ENCODE measurements at regions not wholly inside any gene's neighbourhood (a gene's known extent, or its start where the extent isn't known, plus 50 kb on each side); places are given as distances from the start of the nearest gene placed in this dataset.

DNA sequence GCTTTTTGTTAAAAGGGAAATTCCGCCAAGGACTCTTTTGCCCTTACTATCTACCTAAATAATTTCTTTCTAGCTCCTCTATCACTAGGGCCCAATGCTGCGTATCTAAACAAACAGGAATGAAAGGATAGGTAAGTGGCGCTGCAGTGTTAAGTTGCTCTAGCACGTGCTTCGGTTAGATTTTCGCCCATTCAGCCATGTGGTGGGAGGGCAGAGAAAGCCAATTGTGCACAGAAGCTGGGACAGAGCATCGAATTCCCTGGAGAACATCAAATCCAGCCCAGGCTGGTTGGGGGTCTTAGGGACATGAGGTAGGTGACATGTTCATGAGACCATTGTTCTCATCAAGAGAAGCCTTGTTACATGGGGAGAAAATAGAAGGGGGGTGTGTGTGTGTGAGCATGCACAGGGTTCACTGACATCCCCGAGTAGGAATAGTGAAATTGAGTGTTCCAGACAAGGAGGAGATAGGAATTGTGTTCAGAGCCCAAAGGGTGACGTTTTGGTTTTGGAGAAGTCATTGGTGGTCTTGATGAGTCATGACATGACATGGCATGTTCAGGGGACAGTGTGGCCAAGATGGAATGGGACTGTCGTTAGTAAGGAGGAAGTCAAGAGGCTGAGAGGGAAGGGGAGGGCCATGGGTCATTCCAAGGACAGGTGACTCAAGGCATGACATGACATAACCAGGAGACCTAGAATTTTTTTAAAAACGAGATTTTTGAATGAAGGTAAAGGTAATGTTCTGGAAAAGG, 107.1 kb downstream of the TLR5 start:
- ATAC-seq (ENCODE audit: insufficient number of reproducible peaks, low FRiP score, low read depth), result no peak
- no peaks in the 10 kb centered on the region for H3K9me3 ChIP-seq
- no peak overlapping the region for H3K4me3 ChIP-seq
- no peaks in the 10 kb centered on the region for H3K27me3 ChIP-seq (replicated peaks; ENCODE audit: insufficient read depth)
- TF ChIP-seq, protein P1, sequence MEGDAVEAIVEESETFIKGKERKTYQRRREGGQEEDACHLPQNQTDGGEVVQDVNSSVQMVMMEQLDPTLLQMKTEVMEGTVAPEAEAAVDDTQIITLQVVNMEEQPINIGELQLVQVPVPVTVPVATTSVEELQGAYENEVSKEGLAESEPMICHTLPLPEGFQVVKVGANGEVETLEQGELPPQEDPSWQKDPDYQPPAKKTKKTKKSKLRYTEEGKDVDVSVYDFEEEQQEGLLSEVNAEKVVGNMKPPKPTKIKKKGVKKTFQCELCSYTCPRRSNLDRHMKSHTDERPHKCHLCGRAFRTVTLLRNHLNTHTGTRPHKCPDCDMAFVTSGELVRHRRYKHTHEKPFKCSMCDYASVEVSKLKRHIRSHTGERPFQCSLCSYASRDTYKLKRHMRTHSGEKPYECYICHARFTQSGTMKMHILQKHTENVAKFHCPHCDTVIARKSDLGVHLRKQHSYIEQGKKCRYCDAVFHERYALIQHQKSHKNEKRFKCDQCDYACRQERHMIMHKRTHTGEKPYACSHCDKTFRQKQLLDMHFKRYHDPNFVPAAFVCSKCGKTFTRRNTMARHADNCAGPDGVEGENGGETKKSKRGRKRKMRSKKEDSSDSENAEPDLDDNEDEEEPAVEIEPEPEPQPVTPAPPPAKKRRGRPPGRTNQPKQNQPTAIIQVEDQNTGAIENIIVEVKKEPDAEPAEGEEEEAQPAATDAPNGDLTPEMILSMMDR (IDR thresholded peaks at IDR 0.05), result no peak
- no peaks in the 10 kb centered on the region for H3K36me3 ChIP-seq
- H3K27ac ChIP-seq, result no peak overlapping the region
- peaks cover 5 to 20% of the 10 kb centered on the region in 2 donors for H3K4me1 ChIP-seq (ENCODE audit: control insufficient read depth in 1 of 2, low read depth in 2 of 2)
- no peak for DNase-seq (ENCODE audit: low spot score)

DNA sequence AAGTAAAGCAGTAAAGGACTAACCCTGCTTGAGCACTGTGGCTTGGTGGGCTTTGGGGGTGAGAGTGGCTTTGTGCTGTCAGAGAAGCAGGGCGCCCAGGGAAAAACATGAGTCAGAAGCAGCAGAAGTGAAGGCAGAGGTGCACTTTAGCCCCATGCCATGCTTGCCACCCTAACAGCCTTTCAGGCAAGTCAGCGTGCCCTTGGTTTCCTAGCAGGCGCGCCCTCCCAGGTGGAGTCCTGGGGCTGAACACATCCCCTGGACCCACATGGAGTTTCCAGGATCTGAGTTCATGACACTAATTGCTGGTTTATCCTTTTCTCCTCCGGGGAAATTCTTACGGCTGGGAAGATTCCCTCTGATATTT, 106.6 kb downstream of the TLR5 start:
- H3K27ac ChIP-seq, result no peak overlapping the region
- no peaks in the 10 kb centered on the region for H3K9me3 ChIP-seq
- TF ChIP-seq, protein P1 (IDR thresholded peaks at IDR 0.05), result no peak
- no peaks in the 10 kb centered on the region for H3K27me3 ChIP-seq (replicated peaks; ENCODE audit: insufficient read depth)
- H3K36me3 ChIP-seq, result no peaks in the 10 kb centered on the region
- H3K4me1 ChIP-seq (ENCODE audit: control insufficient read depth in 1 of 2, low read depth in 2 of 2), result peaks cover 5 to 20% of the 10 kb centered on the region in 2 donors
- DNase-seq (ENCODE audit: low spot score), result no peak
- H3K4me3 ChIP-seq, result no peak overlapping the region
- no peak for ATAC-seq (ENCODE audit: insufficient number of reproducible peaks, low FRiP score, low read depth)

DNA sequence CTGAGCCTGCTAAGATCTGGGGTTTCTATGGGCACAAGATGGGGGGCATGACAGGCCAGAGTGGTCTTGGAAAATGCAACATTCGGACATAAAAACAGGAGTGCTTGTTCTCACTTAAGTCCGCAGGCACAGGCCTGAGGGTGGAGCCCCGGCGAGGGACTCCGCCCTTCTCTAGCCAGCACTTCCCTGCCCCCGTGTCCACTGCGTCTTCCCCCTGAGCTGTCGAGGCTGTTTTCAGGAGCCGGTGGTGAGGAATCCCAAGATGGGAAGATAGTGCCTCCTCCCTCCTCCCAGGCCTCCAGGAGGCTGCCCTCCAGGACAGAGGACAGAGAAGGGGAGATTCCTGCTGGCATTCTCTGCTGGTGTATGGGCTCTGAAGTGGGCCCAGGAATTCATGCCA, 105.2 kb downstream of the TLR5 start:
- Histone ChIP-seq H3K27me3 (replicated peaks; ENCODE audit: insufficient read depth) (no peaks in the 10 kb centered on the region), H3K4me3 (no peak overlapping the region), H3K36me3 (no peaks in the 10 kb centered on the region), H3K27ac (no peak overlapping the region), H3K9me3 (no peaks in the 10 kb centered on the region), H3K4me1 (ENCODE audit: control insufficient read depth in 1 of 2, low read depth in 2 of 2) (peaks cover 8 to 20% of the 10 kb centered on the region in 2 donors)
- DNase-seq (ENCODE audit: low spot score), result no peak
- ATAC-seq (ENCODE audit: insufficient number of reproducible peaks, low FRiP score, low read depth), result no peak
- TF ChIP-seq, protein P1 (IDR thresholded peaks at IDR 0.05), result no peak

DNA sequence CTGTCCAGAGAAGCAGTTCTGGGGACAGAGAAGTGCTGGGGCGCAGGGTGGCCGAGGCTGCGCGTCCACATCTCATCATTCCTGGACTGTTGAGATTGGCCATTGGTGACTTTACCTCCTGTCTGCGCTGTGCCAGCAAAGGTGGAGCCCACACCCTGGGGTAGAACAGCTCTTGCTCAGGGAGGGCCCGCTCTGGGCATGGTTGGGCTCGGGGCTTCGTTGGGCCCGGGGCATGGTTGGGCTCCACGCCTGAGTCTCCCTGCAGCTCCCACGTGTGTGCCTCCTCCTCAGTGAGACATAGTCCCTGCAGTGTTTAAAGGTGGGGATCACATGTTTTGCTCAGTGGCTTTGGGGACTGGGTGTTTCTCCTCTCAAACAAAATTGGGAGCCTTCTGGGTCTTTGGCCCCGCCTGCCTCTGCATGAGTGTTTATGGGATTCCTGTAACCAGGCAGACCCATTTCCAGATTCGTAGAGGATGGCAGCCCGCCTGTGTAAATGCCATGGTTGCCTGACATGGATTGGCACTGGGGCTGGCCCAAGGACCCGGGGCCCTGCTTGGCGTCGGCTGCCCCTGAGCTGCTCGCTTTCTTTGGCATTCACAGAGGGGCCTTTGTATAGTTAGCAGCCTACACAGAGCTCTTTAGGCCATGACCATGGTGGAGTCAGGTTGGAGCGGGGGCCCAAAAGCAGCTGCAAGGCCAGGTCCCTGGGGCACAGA, 104.6 kb downstream of the TLR5 start:
- Histone ChIP-seq H3K9me3 (no peaks in the 10 kb centered on the region), H3K4me1 (ENCODE audit: control insufficient read depth in 1 of 2, low read depth in 2 of 2) (peaks cover 8 to 20% of the 10 kb centered on the region in 2 donors), H3K4me3 (no peak overlapping the region), H3K27ac (no peak overlapping the region), H3K36me3 (no peaks in the 10 kb centered on the region), H3K27me3 (replicated peaks; ENCODE audit: insufficient read depth) (no peaks in the 10 kb centered on the region)
- ATAC-seq (ENCODE audit: insufficient number of reproducible peaks, low FRiP score, low read depth) (no peak), DNase-seq (ENCODE audit: low spot score) (no peak)
- TF ChIP-seq, protein P1 (IDR thresholded peaks at IDR 0.05), result no peak

DNA sequence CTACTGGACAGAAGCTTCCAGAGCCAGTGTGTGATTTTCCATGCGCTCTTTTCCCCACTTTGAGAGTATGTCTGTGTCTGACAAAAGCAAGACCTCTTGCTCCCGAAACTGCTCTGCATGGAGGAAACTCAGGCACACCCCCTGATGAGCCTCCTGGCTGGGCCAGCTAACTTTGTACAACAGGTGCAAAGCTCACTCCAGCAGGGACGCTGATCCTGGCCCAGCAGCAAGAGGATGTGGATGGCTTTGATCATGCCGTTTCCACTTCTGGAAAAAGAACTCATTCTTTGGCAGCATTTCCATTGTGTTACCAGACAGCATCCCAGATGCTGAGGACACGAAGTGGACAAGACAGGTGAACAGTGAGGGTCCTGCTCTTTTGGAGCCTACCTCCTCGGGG, 103.1 kb downstream of the TLR5 start:
- DNase-seq (ENCODE audit: low spot score) (no peak), ATAC-seq (ENCODE audit: insufficient number of reproducible peaks, low FRiP score, low read depth) (no peak)
- no peak overlapping the region for H3K4me3 ChIP-seq
- H3K27me3 ChIP-seq (replicated peaks; ENCODE audit: insufficient read depth), result no peaks in the 10 kb centered on the region
- H3K9me3 ChIP-seq, result no peaks in the 10 kb centered on the region
- TF ChIP-seq, protein P1 (IDR thresholded peaks at IDR 0.05), result no peak
- no peak overlapping the region for H3K27ac ChIP-seq
- no peaks in the 10 kb centered on the region for H3K36me3 ChIP-seq
- peaks cover 8 to 20% of the 10 kb centered on the region in 2 donors for H3K4me1 ChIP-seq (ENCODE audit: control insufficient read depth in 1 of 2, low read depth in 2 of 2)
